Loucy (cell line): ENCODE measurements at regions not wholly inside any gene's neighbourhood (a gene's known extent, or its start where the extent isn't known, plus 50 kb on each side); places are given as distances from the start of the nearest gene placed in this dataset.

Experiments used
- H2AFZ ChIP-seq: fragments of 200-600 bp; sonication (generic); 2 replicates; pipeline ENCODE4 v1.6.0; 2016; ENCODE audit warnings: antibody characterized with exemption, mild to moderate bottlenecking, low read length, moderate library complexity
- H3F3A ChIP-seq: fragments of 200-600 bp; 2 replicates; pipeline ENCODE4 v1.6.0; 2016; ENCODE audit warnings: antibody characterized with exemption, low read depth, mild to moderate bottlenecking
- H3K27me3 ChIP-seq: fragments of 200-600 bp; sonication (generic); 2 replicates; pipeline ENCODE4 v1.6.1; 2014; ENCODE audit warnings: low read length, mild to moderate bottlenecking; ENCODE audit not compliant: insufficient read depth, poor library complexity, severe bottlenecking
- H3K36me3 ChIP-seq: fragments of 200-600 bp; sonication (generic); 2 replicates; pipeline ENCODE4 v1.6.1; 2016; ENCODE audit warnings: low read length; ENCODE audit not compliant: insufficient read depth
- H3K4me1 ChIP-seq: fragments of 200-600 bp; sonication (generic); 2 replicates; pipeline ENCODE4 v1.5.1; 2014; ENCODE audit warnings: low read length, mild to moderate bottlenecking; ENCODE audit not compliant: insufficient read depth, poor library complexity, severe bottlenecking
- H3K4me2 ChIP-seq: fragments of 200-600 bp; sonication (generic); 2 replicates; pipeline ENCODE4 v1.6.0; 2014; ENCODE audit warnings: antibody characterized with exemption, low read length, low read depth, mild to moderate bottlenecking; ENCODE audit not compliant: poor library complexity, severe bottlenecking
- H3K4me3 ChIP-seq: fragments of 200-600 bp; sonication (generic); 2 replicates; pipeline ENCODE4 v1.5.1; 2014; ENCODE audit warnings: low read length, mild to moderate bottlenecking, mixed read lengths; ENCODE audit not compliant: poor library complexity, severe bottlenecking
- H3K79me2 ChIP-seq: fragments of 200-600 bp; sonication (generic); 2 replicates; pipeline ENCODE4 v1.6.1; 2014; ENCODE audit warnings: low read length; ENCODE audit not compliant: insufficient read depth
- H3K9ac ChIP-seq: fragments of 200-600 bp; sonication (generic); 2 replicates; pipeline ENCODE4 v1.6.0; 2014; ENCODE audit warnings: mild to moderate bottlenecking, low read depth, low read length, moderate library complexity; ENCODE audit not compliant: poor library complexity, severe bottlenecking
- H3K9me2 ChIP-seq: fragments of 200-600 bp; sonication (generic); replicated peaks from 2 replicates; pipeline ENCODE4 v1.6.1; 2016; ENCODE audit warnings: low read depth, low read length, mixed read lengths
- H3K9me3 ChIP-seq: fragments of 200-600 bp; sonication (generic); 2 replicates; pipeline ENCODE4 v1.6.1; 2014; ENCODE audit warnings: mild to moderate bottlenecking, antibody characterized with exemption, low read length, low read depth; ENCODE audit not compliant: insufficient read depth
- H4K20me1 ChIP-seq: fragments of 200-600 bp; sonication (generic); 2 replicates; pipeline ENCODE4 v1.6.0; 2014; ENCODE audit warnings: antibody characterized with exemption, low read length, mild to moderate bottlenecking; ENCODE audit not compliant: insufficient read depth, poor library complexity, severe bottlenecking
- CTCF ChIP-seq: fragments of 200-600 bp; sonication (generic); conservative IDR thresholded peaks from 2 replicates; pipeline ENCODE4 v1.5.1; 2014; ENCODE audit warnings: mild to moderate bottlenecking, antibody characterized with exemption, low read length
- EZH2phosphoT487 ChIP-seq: fragments of 200-600 bp; IDR thresholded peaks from 2 replicates; pipeline ENCODE4 v1.6.1; 2018; ENCODE audit warnings: antibody characterized with exemption, mild to moderate bottlenecking, moderate library complexity, borderline replicate concordance

GRCh38 chr2:167480232-167480985, 592.1 kb downstream of the XIRP2 start:
- no peaks in the 10 kb centered on the region for H3K9me2 ChIP-seq
- H3K4me2 ChIP-seq = peak overlapping the region; percentile 2
- H3K36me3 ChIP-seq = no peaks in the 10 kb centered on the region
- H3K9me3 ChIP-seq = no peaks in the 10 kb centered on the region
- 0 out of 2 replicates have a peak overlapping the region, but pooled peaks have one; percentile 63 for H2AFZ ChIP-seq
- H3K4me3 ChIP-seq = no peak overlapping the region
- H3K4me1 ChIP-seq = no peaks in the 10 kb centered on the region
- no peaks in the 10 kb centered on the region for H4K20me1 ChIP-seq
- no peak overlapping the region for H3K9ac ChIP-seq
- H3K79me2 ChIP-seq = no peaks in the 10 kb centered on the region
- H3F3A ChIP-seq = no peaks in the 10 kb centered on the region
- no peaks in the 10 kb centered on the region for H3K27me3 ChIP-seq
- TF ChIP-seq CTCF = no peak
- no peak for TF ChIP-seq EZH2phosphoT487

- H3K79me2 ChIP-seq = no peaks in the 10 kb centered on the region
- TF ChIP-seq EZH2phosphoT487 (no peak), CTCF (no peak)
- H3K4me3 ChIP-seq = no peak overlapping the region
- H3F3A ChIP-seq = no peaks in the 10 kb centered on the region
- H3K4me1 ChIP-seq = no peaks in the 10 kb centered on the region
- no peaks in the 10 kb centered on the region for H3K9me3 ChIP-seq
- no peak overlapping the region for H3K4me2 ChIP-seq
- H4K20me1 ChIP-seq = no peaks in the 10 kb centered on the region
- no peak overlapping the region for H3K9ac ChIP-seq
- H3K9me2 ChIP-seq = no peaks in the 10 kb centered on the region
- H3K36me3 ChIP-seq = no peaks in the 10 kb centered on the region
- H3K27me3 ChIP-seq = no peaks in the 10 kb centered on the region
- H2AFZ ChIP-seq = no peak overlapping the region
These were observed 589.9 kb downstream of the XIRP2 start for GRCh38 chr2:167478196-167478595.

- H3K9me2 ChIP-seq = no peaks in the 10 kb centered on the region
- H3K4me2 ChIP-seq = no peak overlapping the region
- H3F3A ChIP-seq = no peaks in the 10 kb centered on the region
- no peak overlapping the region for H3K9ac ChIP-seq
- H3K79me2 ChIP-seq = no peaks in the 10 kb centered on the region
- no peak overlapping the region for H2AFZ ChIP-seq
- H3K4me1 ChIP-seq = no peaks in the 10 kb centered on the region
- H3K4me3 ChIP-seq = no peak overlapping the region
- H4K20me1 ChIP-seq = no peaks in the 10 kb centered on the region
- H3K9me3 ChIP-seq = no peaks in the 10 kb centered on the region
- TF ChIP-seq CTCF (no peak), EZH2phosphoT487 (no peak)
- H3K27me3 ChIP-seq = no peaks in the 10 kb centered on the region
- H3K36me3 ChIP-seq = no peaks in the 10 kb centered on the region
These were observed 587.5 kb downstream of the XIRP2 start for GRCh38 chr2:167475791-167476190.
